ENCODE measurements at regions not wholly inside any gene's neighbourhood (a gene's known extent, or its start where the extent isn't known, plus 50 kb on each side); places are given as distances from the start of the nearest gene placed in this dataset.
"Not testable (repeated sequence)": the region's sequence is repeated elsewhere in the genome, so short reads cannot be mapped to it uniquely, and the experiment has no call there.

GRCh38 chr1:120497145-120497544 lies 82.3 kb downstream of the NBPF8 start:
- TF ChIP-seq CTCF (IDR thresholded peaks at IDR 0.05); REST (IDR thresholded peaks at IDR 0.05; ENCODE audit: insufficient read depth in 1 of 2, low read depth in 2 of 2, low read length in 1 of 2): not testable (repeated sequence)

All from Panc1 (cell line).